ENCODE measurements at regions not wholly inside any gene's neighbourhood (a gene's known extent, or its start where the extent isn't known, plus 50 kb on each side); places are given as distances from the start of the nearest gene placed in this dataset.

GRCh38 chrX:99782516-99783040 is 627.5 kb downstream of the PCDH19 start:
- no TSS peak for BruUV-seq (replicated peaks)
- dilution Hi-C loops (cut with HindIII; ENCODE audit: low sequenced_read_pairs, unreplicated experiment), result no loop called here
- H3K4me3 ChIP-seq (ENCODE audit: insufficient read depth, low read depth, low read length), result no peak overlapping the region
- no peak overlapping the region for H2BK120ac ChIP-seq (ENCODE audit: low read depth, low read length)
- ChIA-PET CTCF (no interaction called here), POLR2A (ENCODE audit: unreplicated experiment) (no interaction called here)
- no peak overlapping the region for H2AFZ ChIP-seq (replicated peaks; ENCODE audit: low read length, poor library complexity)
- no peak for DNase-seq
- ATAC-seq (ENCODE audit: low read depth), result no peak
- H2BK5ac ChIP-seq (ENCODE audit: low read depth, low read length, poor library complexity, severe bottlenecking), result no peak overlapping the region
- H3K23ac ChIP-seq (ENCODE audit: low read depth, low read length), result no peak overlapping the region
- H2AK9ac ChIP-seq (replicated peaks; ENCODE audit: low read depth, low read length, poor library complexity), result no peak overlapping the region
- H4K91ac ChIP-seq (ENCODE audit: insufficient read depth, low read depth, low read length), result no peak overlapping the region
- intact Hi-C loops (cut with micrococcal nuclease), result no loop called here
- H3K27ac ChIP-seq (ENCODE audit: insufficient read depth, low read length), result no peak overlapping the region
- no peaks in the 10 kb centered on the region for H3K9me1 ChIP-seq (ENCODE audit: insufficient read depth, low read length)
- no peak overlapping the region for H3K56ac ChIP-seq (ENCODE audit: extremely low read depth, insufficient read depth, low read length)
- no peaks in the 10 kb centered on the region for H3K36me3 ChIP-seq (ENCODE audit: control insufficient read depth, insufficient read depth, low read length)
- H3K18ac ChIP-seq (ENCODE audit: low read depth, low read length), result no peak overlapping the region
- in situ Hi-C loops (cut with MboI; ENCODE audit: low sequenced_read_pairs), result no loop called here
- no peak overlapping the region for H4K8ac ChIP-seq (ENCODE audit: low read depth in 2 of 2, low read length in 2 of 2)
- 100% methylated on average over 1 of the region's 3 CpGs; no CpG with 5 or more reads in 1 of the 2 experiments for whole genome bisulfite sequencing, 2 experiments (ENCODE audit: extremely low coverage in 2 of 2, insufficient read length in 1 of 2)
- TF ChIP-seq CTCF (conservative IDR thresholded peaks at IDR 0.05; ENCODE audit: low read depth, low read length) (no peak), POLR2A (IDR thresholded peaks at IDR 0.05; ENCODE audit: low read depth, low read length) (no peak)
- no peaks in the 10 kb centered on the region for H3K9me3 ChIP-seq (ENCODE audit: control insufficient read depth, insufficient read depth, low read length)
- H3K9ac ChIP-seq (ENCODE audit: low read depth, low read length), result no peak overlapping the region
- no peaks in the 10 kb centered on the region for H3K79me1 ChIP-seq (ENCODE audit: low read depth in 1 of 2, low read length in 2 of 2)
- no peak overlapping the region for H3K14ac ChIP-seq (replicated peaks; ENCODE audit: low read depth, low read length)
- H2AK5ac ChIP-seq (ENCODE audit: low read depth, low read length), result no peak overlapping the region
- no peaks in the 10 kb centered on the region for H3K4me1 ChIP-seq (ENCODE audit: control insufficient read depth, insufficient read depth, low read length)
- no peaks in the 10 kb centered on the region for H3K27me3 ChIP-seq (ENCODE audit: control insufficient read depth, insufficient read depth, low read length)
- H4K20me1 ChIP-seq (ENCODE audit: insufficient read depth, low read length), result no peaks in the 10 kb centered on the region
- no peak overlapping the region for H4K5ac ChIP-seq (ENCODE audit: low read depth, low read length)
- H2BK20ac ChIP-seq (ENCODE audit: low read depth, low read length), result no peak overlapping the region
- H2BK15ac ChIP-seq (ENCODE audit: low read depth, low read length), result no peak overlapping the region
- no peak overlapping the region for H3K4ac ChIP-seq (ENCODE audit: low read depth, low read length)
- no peak overlapping the region for H3K4me2 ChIP-seq (ENCODE audit: low read depth, low read length)

All from IMR-90 (cell line).